ENCODE measurements at regions not wholly inside any gene's neighbourhood (a gene's known extent, or its start where the extent isn't known, plus 50 kb on each side); places are given as distances from the start of the nearest gene placed in this dataset.

DNA sequence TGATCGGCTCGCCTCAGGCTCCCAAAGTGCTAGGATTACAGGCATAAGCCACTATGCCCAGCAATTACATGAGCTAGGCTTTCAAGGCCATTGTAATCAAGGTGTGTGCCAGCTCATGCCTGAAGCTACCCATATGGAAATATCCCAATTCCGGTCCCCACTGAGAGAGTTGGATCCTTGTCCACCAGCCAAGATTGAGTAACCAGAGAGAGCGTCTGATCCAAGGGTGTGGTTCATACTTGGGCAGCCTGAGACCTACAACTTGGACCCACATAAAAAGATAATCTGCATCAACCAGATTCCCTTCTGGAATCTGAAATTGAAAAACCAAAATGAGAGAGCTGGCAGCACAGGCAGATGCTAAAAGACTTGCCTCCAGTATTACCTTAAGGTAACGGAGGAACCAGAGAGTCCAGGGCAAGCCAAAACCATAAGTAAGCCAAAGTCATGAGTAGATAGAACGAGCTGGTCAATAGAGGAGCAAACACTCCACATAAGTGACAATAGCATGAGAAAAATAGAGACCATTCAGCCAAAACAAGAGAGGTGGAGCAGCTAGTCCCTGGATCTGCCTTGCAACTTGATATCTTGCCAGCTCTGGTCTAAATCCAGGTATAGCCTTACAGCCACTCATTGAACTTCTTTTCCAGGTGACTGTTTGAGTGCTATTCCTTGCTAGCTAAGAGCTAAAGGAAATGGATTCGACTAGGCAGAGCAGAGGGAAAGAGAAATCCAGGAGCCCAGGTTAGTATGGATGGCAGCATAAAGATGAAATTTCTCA is 63.8 kb upstream of the ATP1A1 start:
- DNase-seq (ENCODE audit: low spot score) (no peak), FAIRE-seq (no peak), ATAC-seq (no peak)
- Histone ChIP-seq H2AFZ (ENCODE audit: low read length) (no peak overlapping the region), H3K36me3 (replicated peaks in 1 of 2; ENCODE audit: control insufficient read depth in 1 of 2, insufficient read depth in 2 of 2, low read length in 2 of 2) (no peaks in the 10 kb centered on the region), H3K9ac (ENCODE audit: insufficient read depth, low read depth, low read length) (no peak overlapping the region), H3K4me1 (ENCODE audit: insufficient read depth, low read length) (peaks cover 70% of the 10 kb centered on the region), H3K4me2 (ENCODE audit: low read depth, low read length) (no peak overlapping the region), H3K4me3 (replicated peaks in 1 of 3; ENCODE audit: insufficient read depth in 1 of 3, low read depth in 2 of 3, low read length in 3 of 3) (no peak overlapping the region), H3K79me2 (ENCODE audit: insufficient read depth, low read length) (no peaks in the 10 kb centered on the region), H4K20me1 (ENCODE audit: insufficient read depth, low read length) (no peaks in the 10 kb centered on the region), H3K9me3 (ENCODE audit: low read length) (no peaks in the 10 kb centered on the region), H3K27me3 (ENCODE audit: control insufficient read depth in 1 of 2, insufficient read depth in 2 of 2, low read length in 2 of 2) (no peaks in the 10 kb centered on the region), H3K27ac (ENCODE audit: extremely low read length, insufficient read depth, low read length) (no peak overlapping the region)
- TF ChIP-seq TAF15 (IDR thresholded peaks at IDR 0.05; ENCODE audit: low read depth, low read length, poor library complexity, severe bottlenecking) (no peak), ZSCAN20 (CRISPR knock-in tag; IDR thresholded peaks at IDR 0.05; ENCODE audit: borderline replicate concordance) (no peak), RBAK (CRISPR knock-in tag; IDR thresholded peaks at IDR 0.05) (no peak), NKX3-1 (CRISPR knock-in tag; IDR thresholded peaks at IDR 0.05) (no peak), ZNF17 (CRISPR knock-in tag; IDR thresholded peaks at IDR 0.05) (no peak), FOXP1 (IDR thresholded peaks at IDR 0.05) (no peak), FOXP1 (CRISPR knock-in tag; IDR thresholded peaks at IDR 0.05) (no peak), RORA (CRISPR knock-in tag; IDR thresholded peaks at IDR 0.05) (no peak), RBFOX2 (IDR thresholded peaks at IDR 0.05; ENCODE audit: low read depth, low read length) (no peak), TBX2 (CRISPR knock-in tag; IDR thresholded peaks at IDR 0.05; ENCODE audit: borderline replicate concordance) (no peak), ZNF7 (CRISPR knock-in tag; IDR thresholded peaks at IDR 0.05) (no peak), MLXIP (CRISPR knock-in tag; IDR thresholded peaks at IDR 0.05; ENCODE audit: borderline replicate concordance) (no peak), RFX1 (IDR thresholded peaks at IDR 0.05) (no peak), MBNL3 (CRISPR knock-in tag; conservative IDR thresholded peaks at IDR 0.05) (no peak), SMARCC2 (IDR thresholded peaks at IDR 0.05) (no peak), FOXO4 (CRISPR knock-in tag; conservative IDR thresholded peaks at IDR 0.05) (no peak), SATB2 (CRISPR knock-in tag; IDR thresholded peaks at IDR 0.05) (no peak), ZNF20 (CRISPR knock-in tag; IDR thresholded peaks at IDR 0.05) (no peak)
- TF ChIP-seq, protein P1, sequence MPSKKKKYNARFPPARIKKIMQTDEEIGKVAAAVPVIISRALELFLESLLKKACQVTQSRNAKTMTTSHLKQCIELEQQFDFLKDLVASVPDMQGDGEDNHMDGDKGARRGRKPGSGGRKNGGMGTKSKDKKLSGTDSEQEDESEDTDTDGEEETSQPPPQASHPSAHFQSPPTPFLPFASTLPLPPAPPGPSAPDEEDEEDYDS (CRISPR knock-in tag; IDR thresholded peaks at IDR 0.05): no peak
- CTCF ChIA-PET (ENCODE audit: low intra/inter-chr PET ratio, low total read pairs): no interaction called here
- 65% methylated on average over 7 of the region's 7 CpGs for WGBS (ENCODE audit: low lambda C conversion rate)
- no TSS peak for BruUV-seq (replicated peaks)
- in situ Hi-C loops (cut with HindIII; ENCODE audit: extremely low pct_ligation_motif_present, low pct_unique_long_range_greater_than_20kb): no loop called here
- POLR2A ChIA-PET: no interaction called here
- intact Hi-C loops (cut with micrococcal nuclease; ENCODE audit: unreplicated experiment): no loop called here
